Esophagus muscularis mucosa (tissue), 4 donors: ENCODE measurements at regions not wholly inside any gene's neighbourhood (a gene's known extent, or its start where the extent isn't known, plus 50 kb on each side); places are given as distances from the start of the nearest gene placed in this dataset.

Experiments used
- CTCF ChIP-seq, 3 experiments: fragments of 200-600 bp in 2 of 3; fragments of 450-650 bp in 1 of 3; sonication (generic) in 2 of 3; IDR thresholded peaks; one replicate each; pipeline ENCODE4 v1.5.1; 2017 to 2019; ENCODE audit warnings: antibody characterized with exemption in 3 of 3, mild to moderate bottlenecking in 2 of 3, moderate library complexity in 1 of 3
- EP300 ChIP-seq: sonication (generic); formaldehyde crosslinking; IDR thresholded peaks from one replicate; pipeline ENCODE4 v1.6.1; 2017; ENCODE audit warnings: antibody characterized with exemption
- POLR2A ChIP-seq: fragments of 450-650 bp; IDR thresholded peaks from one replicate; pipeline ENCODE4 v1.6.1; 2017; ENCODE audit warnings: antibody characterized with exemption, moderate library complexity, mild to moderate bottlenecking, low read depth
- POLR2AphosphoS5 ChIP-seq, 2 donors: sonication (generic); formaldehyde crosslinking; IDR thresholded peaks; one replicate each; pipeline ENCODE4 v1.6.1; 2017; ENCODE audit warnings: antibody characterized with exemption in 2 of 2

DNA sequence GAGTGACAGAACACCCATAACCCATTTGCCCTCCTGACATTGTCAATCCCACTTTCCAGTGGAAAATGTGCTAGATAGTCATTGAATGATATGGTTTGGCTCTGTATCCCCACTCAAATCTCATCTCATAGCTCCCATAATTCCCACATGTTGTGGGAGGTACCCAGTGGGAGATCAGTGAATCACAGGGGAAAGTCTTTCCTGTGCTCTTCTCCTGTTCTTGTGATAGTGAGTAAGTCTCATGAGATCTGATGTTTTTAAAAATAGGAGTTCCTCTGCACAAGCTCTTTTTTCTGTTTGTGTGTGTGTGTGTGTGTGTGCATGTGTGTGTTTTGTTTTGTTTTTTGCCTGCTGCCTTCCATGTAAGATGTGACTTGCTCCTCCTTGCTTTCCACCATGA lies 191.7 kb downstream of the ARRDC4 start:
- TF ChIP-seq CTCF (IDR thresholded peaks at IDR 0.05) (no peak), POLR2A (no peak), POLR2AphosphoS5 (IDR thresholded peaks at IDR 0.05) (no peak), EP300 (no peak)
